ENCODE measurements at regions not wholly inside any gene's neighbourhood (a gene's known extent, or its start where the extent isn't known, plus 50 kb on each side); places are given as distances from the start of the nearest gene placed in this dataset.

DNA sequence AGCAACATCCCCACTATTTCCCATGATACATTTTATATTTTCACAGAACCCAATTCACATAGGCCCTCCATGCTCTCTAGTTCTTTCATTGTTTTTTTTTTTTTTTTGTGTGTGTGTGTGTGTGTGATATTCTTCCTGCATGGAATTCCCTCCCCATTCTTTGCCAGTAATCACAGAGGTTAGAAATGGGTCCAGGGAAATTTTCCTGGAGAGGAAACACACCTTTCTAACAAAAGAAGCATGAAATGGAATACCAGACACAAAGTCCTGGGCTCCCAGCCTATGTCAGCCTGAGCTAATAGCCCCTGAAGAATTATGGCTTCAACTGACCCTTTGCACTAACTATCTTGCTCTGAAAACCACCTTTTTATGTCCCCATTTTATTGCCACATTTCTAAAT lies 194.2 kb upstream of the NT5E start:
- TF ChIP-seq CTCF (conservative IDR thresholded peaks at IDR 0.05 in 1 of 2, IDR thresholded peaks at IDR 0.05 in 1 of 2; ENCODE audit: extremely low read depth in 1 of 2, insufficient read depth in 1 of 2, low read depth in 1 of 2, low read length in 2 of 2): no peak
- no peak for TF ChIP-seq EZH2 (IDR thresholded peaks at IDR 0.05; ENCODE audit: borderline replicate concordance, low read length)
